CD14-positive monocyte (primary cell): ENCODE measurements at regions not wholly inside any gene's neighbourhood (a gene's known extent, or its start where the extent isn't known, plus 50 kb on each side); places are given as distances from the start of the nearest gene placed in this dataset.
A peak's percentile ranks its signal among the peaks of the same experiment; 100 is the strongest.

Experiments used
- DNase-seq, 3 donors: peaks; one replicate each; pipeline ENCODE4 v3.0.0-alpha.2; 2011 to 2022
- H2AFZ ChIP-seq: 2 replicates; pipeline ENCODE4 v1.6.0; 2012; ENCODE audit warnings: mild to moderate bottlenecking, low read depth, low read length, inconsistent platforms; ENCODE audit not compliant: insufficient read depth, poor library complexity, severe bottlenecking
- H3K27ac ChIP-seq, 2 donors: 1 replicate in 1 of 2; 2 replicates in 1 of 2; pipeline ENCODE4 v1.5.1; 2012 to 2013; ENCODE audit warnings: low read length in 2 of 2, control low read depth in 1 of 2, inconsistent platforms in 1 of 2, low read depth in 1 of 2, mild to moderate bottlenecking in 1 of 2
- H3K27me3 ChIP-seq, 2 donors: one replicate each; pipeline versions ENCODE4 v1.6.0 to v1.6.1; 2011 to 2013; ENCODE audit warnings: low read length in 2 of 2; ENCODE audit not compliant: control insufficient read depth in 2 of 2, insufficient read depth in 2 of 2
- H3K36me3 ChIP-seq, 2 donors: replicated peaks in 1 of 2; 1 replicate in 1 of 2; 2 replicates in 1 of 2; pipeline versions ENCODE4 v1.5.1 to v1.6.1; 2012 to 2013; ENCODE audit warnings: low read length in 2 of 2, control low read depth in 1 of 2, inconsistent platforms in 1 of 2, mild to moderate bottlenecking in 1 of 2; ENCODE audit not compliant: insufficient read depth in 2 of 2, control insufficient read depth in 1 of 2
- H3K4me1 ChIP-seq, 2 donors: 1 replicate in 1 of 2; 2 replicates in 1 of 2; pipeline versions ENCODE4 v1.5.1 to v1.6.1; 2012 to 2013; ENCODE audit warnings: low read length in 2 of 2, control low read depth in 1 of 2, inconsistent platforms in 1 of 2, mild to moderate bottlenecking in 1 of 2, moderate library complexity in 1 of 2; ENCODE audit not compliant: insufficient read depth in 2 of 2, control insufficient read depth in 1 of 2
- H3K4me2 ChIP-seq: replicated peaks from 2 replicates; pipeline ENCODE3; 2012; ENCODE audit warnings: low read length, moderate library complexity, mild to moderate bottlenecking; ENCODE audit not compliant: poor library complexity, severe bottlenecking; ENCODE audit errors: extremely low read depth
- H3K4me3 ChIP-seq, 3 experiments: fragments of 200-600 bp in 1 of 3; sonication (generic) in 1 of 3; replicated peaks in 1 of 3; 1 replicate in 2 of 3; 2 replicates in 1 of 3; pipeline ENCODE4 v1.5.1; 2011 to 2013; ENCODE audit warnings: low read length in 3 of 3, mild to moderate bottlenecking in 3 of 3, control low read depth in 2 of 3, low read depth in 2 of 3, inconsistent platforms in 1 of 3, moderate library complexity in 1 of 3
- H3K79me2 ChIP-seq: 2 replicates; pipeline ENCODE4 v1.6.0; 2012; ENCODE audit warnings: mild to moderate bottlenecking, control low read depth, inconsistent platforms, low read length, moderate library complexity; ENCODE audit not compliant: insufficient read depth
- H3K9ac ChIP-seq: 2 replicates; pipeline ENCODE4 v1.6.0; 2017; ENCODE audit warnings: low read length, mild to moderate bottlenecking; ENCODE audit not compliant: insufficient read depth, poor library complexity, severe bottlenecking
- H3K9me3 ChIP-seq, 2 donors: replicated peaks in 1 of 2; 1 replicate in 1 of 2; 2 replicates in 1 of 2; pipeline versions ENCODE4 v1.5.1 to v1.6.1; 2012 to 2013; ENCODE audit warnings: low read length in 2 of 2, control low read depth in 1 of 2; ENCODE audit not compliant: control insufficient read depth in 1 of 2, insufficient read depth in 1 of 2
- H4K20me1 ChIP-seq: 2 replicates; pipeline ENCODE4 v1.6.0; 2012; ENCODE audit warnings: mild to moderate bottlenecking, low read length, control low read depth, moderate library complexity; ENCODE audit not compliant: insufficient read depth
- H3K27ac Mint-ChIP-seq, 7 donors: one replicate each; pipeline ENCODE4 v1.8.0; 2020; ENCODE audit warnings: mild to moderate bottlenecking in 7 of 7, mixed read lengths in 7 of 7, moderate library complexity in 6 of 7, inconsistent platforms in 2 of 7
- H3K27me3 Mint-ChIP-seq, 3 donors: one replicate each; pipeline ENCODE4 v1.8.0; 2021 to 2022; ENCODE audit warnings: low read depth in 3 of 3, mild to moderate bottlenecking in 3 of 3, mixed read lengths in 3 of 3, moderate library complexity in 3 of 3, inconsistent platforms in 1 of 3
- H3K36me3 Mint-ChIP-seq, 2 donors: one replicate each; pipeline ENCODE4 v1.8.0; 2020; ENCODE audit warnings: mixed read lengths in 2 of 2, inconsistent platforms in 1 of 2, mild to moderate bottlenecking in 1 of 2
- H3K4me1 Mint-ChIP-seq: one replicate; pipeline ENCODE4 v1.8.0; 2020; ENCODE audit warnings: mild to moderate bottlenecking, mixed read lengths
- H3K4me3 Mint-ChIP-seq, 2 donors: one replicate each; pipeline ENCODE4 v1.8.0; 2020; ENCODE audit warnings: mild to moderate bottlenecking in 2 of 2, mixed read lengths in 2 of 2, moderate library complexity in 1 of 2
- H3K9me3 Mint-ChIP-seq, 7 donors: one replicate each; pipeline ENCODE4 v1.8.0; 2020 to 2022; ENCODE audit warnings: mixed read lengths in 7 of 7, mild to moderate bottlenecking in 6 of 7, moderate library complexity in 6 of 7, inconsistent platforms in 2 of 7
- CTCF ChIP-seq: fragments of 200-600 bp; IDR thresholded peaks from one replicate; pipeline ENCODE4 v1.8.0; 2022; ENCODE audit warnings: antibody characterized with exemption, mild to moderate bottlenecking
- WGBS: methylation state at CpG from one replicate; pipeline ENCODE4 v1.1.5; 2013; ENCODE audit warnings: missing lambda C conversion rate; ENCODE audit not compliant: insufficient coverage; 5-methylcytosine and 5-hydroxymethylcytosine counted together
- intact Hi-C, 2 donors: fragments of 100-400 bp; cut with micrococcal nuclease; formaldehyde crosslinking; loops; one replicate each; pipeline versions ENCODE4 v1.15.0 to v1.15.1; 2023

- Histone ChIP-seq H3K79me2 (no peaks in the 10 kb centered on the region), H3K27ac (no peak overlapping the region), H3K9ac (no peak overlapping the region), H3K36me3 (no peaks in the 10 kb centered on the region), H3K4me2 (no peak overlapping the region), H2AFZ (no peak overlapping the region), H4K20me1 (no peaks in the 10 kb centered on the region), H3K4me1 (peaks cover 19 to 22% of the 10 kb centered on the region in 2 donors), H3K9me3 (peaks cover 5 to 6% of the 10 kb centered on the region in 2 donors), H3K4me3 (no peak overlapping the region), H3K27me3 (no peaks in the 10 kb centered on the region)
- no peak overlapping the region for H3K4me3 Mint-ChIP-seq
- DNase-seq = no peak
- peaks cover 3 to 8% (median 6%) of the 10 kb centered on the region in 7 donors for H3K9me3 Mint-ChIP-seq
- H3K27ac Mint-ChIP-seq = no peak overlapping the region
- intact Hi-C loops = no loop called here
- peaks cover 0 to 4% of the 10 kb centered on the region in 2 donors for H3K36me3 Mint-ChIP-seq
- no peak for TF ChIP-seq CTCF
- peaks cover 30% of the 10 kb centered on the region for H3K4me1 Mint-ChIP-seq
- no peaks in the 10 kb centered on the region for H3K27me3 Mint-ChIP-seq
Measured at GRCh38 chr12:93221841-93222240, 155.9 kb upstream of the NUDT4 start.

- H3K4me2 ChIP-seq = no peak overlapping the region
- H3K27ac Mint-ChIP-seq = peak overlapping the region in 3 of 7 donors; percentile 25 to 39 (median 30)
- intact Hi-C loops = no loop called here
- no peak overlapping the region for H3K27ac ChIP-seq
- H3K36me3 Mint-ChIP-seq = peaks cover 0 to 4% of the 10 kb centered on the region in 2 donors
- DNase-seq = peak in 2 of 3 donors; percentile 13 to 28
- no peaks in the 10 kb centered on the region for H3K36me3 ChIP-seq
- peak overlapping the region; percentile 34 for H2AFZ ChIP-seq
- H3K9me3 ChIP-seq = peaks cover 5 to 6% of the 10 kb centered on the region in 2 donors
- H3K4me3 ChIP-seq = no peak overlapping the region
- H3K4me1 Mint-ChIP-seq = peaks cover 30% of the 10 kb centered on the region
- H3K27me3 ChIP-seq = no peaks in the 10 kb centered on the region
- no peak for TF ChIP-seq CTCF
- no peak overlapping the region for H3K9ac ChIP-seq
- no peaks in the 10 kb centered on the region for H3K79me2 ChIP-seq
- no peaks in the 10 kb centered on the region for H4K20me1 ChIP-seq
- H3K27me3 Mint-ChIP-seq = no peaks in the 10 kb centered on the region
- WGBS = no CpG with 5 or more reads among the region's 5 CpGs
- H3K9me3 Mint-ChIP-seq = peaks cover 3 to 7% (median 6%) of the 10 kb centered on the region in 7 donors
- peak overlapping the region in 1 of 2 donors; percentile 62 for H3K4me3 Mint-ChIP-seq
- H3K4me1 ChIP-seq = peaks cover 19 to 22% of the 10 kb centered on the region in 2 donors
Measured at GRCh38 chr12:93223440-93224426, 154.0 kb upstream of the NUDT4 start.
